GM12865 (cell line): ENCODE measurements at regions not wholly inside any gene's neighbourhood (a gene's known extent, or its start where the extent isn't known, plus 50 kb on each side); places are given as distances from the start of the nearest gene placed in this dataset.

Experiments used
- DNase-seq: peaks from one replicate; pipeline ENCODE4 v3.0.0; 2010; ENCODE audit warnings: low read depth
- H3K4me3 ChIP-seq: 2 replicates; pipeline ENCODE4 v1.5.1; 2011; ENCODE audit warnings: mild to moderate bottlenecking, low read depth, low read length, control low read depth
- TF ChIP-seq, protein P1 (sequence below): IDR thresholded peaks from 2 replicates; pipeline ENCODE4 v1.5.1; 2011; ENCODE audit warnings: low read length, control low read depth, low read depth, inconsistent platforms; ENCODE audit not compliant: insufficient read depth; ENCODE audit errors: missing control alignments

DNA sequence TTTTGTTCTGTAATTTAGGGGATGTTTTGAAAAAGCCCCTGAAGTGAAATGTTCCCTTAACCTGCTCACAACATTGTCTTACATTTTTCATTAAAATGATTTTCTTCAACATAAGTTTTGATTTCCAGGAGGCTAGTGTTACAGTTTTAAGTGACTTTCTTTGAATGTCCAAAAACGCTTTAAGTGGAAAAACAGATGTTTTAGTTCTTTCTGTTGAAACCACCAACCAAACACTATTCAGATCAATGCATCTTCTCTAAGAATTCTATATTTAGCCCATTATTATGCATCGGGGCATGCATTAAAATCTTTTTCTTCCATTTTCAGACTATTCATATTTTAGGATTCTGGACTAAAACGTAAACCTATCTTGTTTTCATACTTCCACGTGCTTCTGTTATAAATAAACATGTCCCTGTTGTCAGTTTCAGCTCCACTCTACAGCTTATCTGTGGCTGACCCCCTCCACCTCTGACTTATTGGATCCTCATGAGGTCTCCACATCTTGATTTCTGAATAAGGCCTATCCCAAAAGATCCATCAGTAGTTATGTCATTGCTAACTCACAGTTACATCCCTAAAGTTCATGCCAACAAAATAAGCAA is 882.3 kb upstream of the SEMA6A start:
- TF ChIP-seq, protein P1, sequence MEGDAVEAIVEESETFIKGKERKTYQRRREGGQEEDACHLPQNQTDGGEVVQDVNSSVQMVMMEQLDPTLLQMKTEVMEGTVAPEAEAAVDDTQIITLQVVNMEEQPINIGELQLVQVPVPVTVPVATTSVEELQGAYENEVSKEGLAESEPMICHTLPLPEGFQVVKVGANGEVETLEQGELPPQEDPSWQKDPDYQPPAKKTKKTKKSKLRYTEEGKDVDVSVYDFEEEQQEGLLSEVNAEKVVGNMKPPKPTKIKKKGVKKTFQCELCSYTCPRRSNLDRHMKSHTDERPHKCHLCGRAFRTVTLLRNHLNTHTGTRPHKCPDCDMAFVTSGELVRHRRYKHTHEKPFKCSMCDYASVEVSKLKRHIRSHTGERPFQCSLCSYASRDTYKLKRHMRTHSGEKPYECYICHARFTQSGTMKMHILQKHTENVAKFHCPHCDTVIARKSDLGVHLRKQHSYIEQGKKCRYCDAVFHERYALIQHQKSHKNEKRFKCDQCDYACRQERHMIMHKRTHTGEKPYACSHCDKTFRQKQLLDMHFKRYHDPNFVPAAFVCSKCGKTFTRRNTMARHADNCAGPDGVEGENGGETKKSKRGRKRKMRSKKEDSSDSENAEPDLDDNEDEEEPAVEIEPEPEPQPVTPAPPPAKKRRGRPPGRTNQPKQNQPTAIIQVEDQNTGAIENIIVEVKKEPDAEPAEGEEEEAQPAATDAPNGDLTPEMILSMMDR = no peak
- H3K4me3 ChIP-seq = no peak overlapping the region
- DNase-seq = no peak

- peak; percentile 6 for DNase-seq
- H3K4me3 ChIP-seq = peak overlapping the region; percentile 18; the same call in 1 of the 2 replicates
- TF ChIP-seq, protein P1 = peak; percentile 15
Observed at GRCh38 chr5:117455236-117456233, 880.9 kb upstream of the SEMA6A start.

DNA sequence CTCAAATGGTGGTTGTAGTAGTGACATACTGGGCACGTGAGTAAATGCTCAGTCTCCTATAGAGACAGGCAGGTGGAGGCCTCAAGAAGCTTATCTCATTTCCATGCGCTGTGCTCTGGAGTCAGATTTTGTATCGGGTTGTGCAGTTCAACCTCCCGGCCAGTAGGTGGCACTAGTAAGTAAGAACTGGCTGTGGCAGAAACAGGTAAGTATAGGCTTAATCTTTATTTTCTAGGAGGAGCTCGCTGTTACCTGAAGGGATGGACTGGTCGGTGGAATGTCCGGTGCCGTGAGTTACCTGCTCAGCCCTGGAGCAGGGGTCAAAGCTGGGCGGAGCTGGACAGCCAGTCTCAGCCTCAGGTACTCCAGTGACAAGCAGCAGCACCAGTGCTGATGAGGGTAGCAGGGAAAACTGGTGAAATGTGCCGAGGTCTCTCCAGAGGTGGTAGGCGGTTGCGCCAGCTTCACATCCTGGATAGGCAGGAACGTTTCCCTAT is 880.1 kb upstream of the SEMA6A start:
- peak; percentile 70 for DNase-seq
- peak overlapping the region; percentile 18 for H3K4me3 ChIP-seq
- TF ChIP-seq, protein P1 = peak; percentile 86

GRCh38 chr5:117436846-117437245 is 862.2 kb upstream of the SEMA6A start:
- TF ChIP-seq, protein P1 = no peak
- DNase-seq = no peak
- H3K4me3 ChIP-seq = no peak overlapping the region

- TF ChIP-seq, protein P1 = no peak
- H3K4me3 ChIP-seq = no peak overlapping the region
- DNase-seq = no peak
Observed at GRCh38 chr5:117435203-117435602, 860.6 kb upstream of the SEMA6A start.

GRCh38 chr5:117434254-117434653 is 859.6 kb upstream of the SEMA6A start:
- no peak for DNase-seq
- TF ChIP-seq, protein P1 = no peak
- no peak overlapping the region for H3K4me3 ChIP-seq
